IPS-15b (cell line): ENCODE measurements at regions not wholly inside any gene's neighbourhood (a gene's known extent, or its start where the extent isn't known, plus 50 kb on each side); places are given as distances from the start of the nearest gene placed in this dataset.
"Not testable (repeated sequence)": the region's sequence is repeated elsewhere in the genome, so short reads cannot be mapped to it uniquely, and the experiment has no call there.

Experiments
- H3K27me3 ChIP-seq: one replicate; pipeline ENCODE4 v1.6.1; 2013; ENCODE audit warnings: low read length; ENCODE audit not compliant: control insufficient read depth, insufficient read depth
- H3K36me3 ChIP-seq: one replicate; pipeline ENCODE4 v1.6.1; 2013; ENCODE audit warnings: low read length; ENCODE audit not compliant: control insufficient read depth, insufficient read depth
- H3K4me1 ChIP-seq: one replicate; pipeline ENCODE4 v1.6.1; 2013; ENCODE audit warnings: mild to moderate bottlenecking, low read length; ENCODE audit not compliant: control insufficient read depth, insufficient read depth
- H3K4me3 ChIP-seq: one replicate; pipeline ENCODE4 v1.5.1; 2013; ENCODE audit warnings: low read depth, low read length
- H3K9ac ChIP-seq: one replicate; pipeline ENCODE4 v1.6.1; 2013; ENCODE audit warnings: low read depth, mild to moderate bottlenecking, low read length
- H3K9me3 ChIP-seq: one replicate; pipeline ENCODE4 v1.6.1; 2013; ENCODE audit warnings: mild to moderate bottlenecking, low read length; ENCODE audit not compliant: control insufficient read depth, insufficient read depth

DNA sequence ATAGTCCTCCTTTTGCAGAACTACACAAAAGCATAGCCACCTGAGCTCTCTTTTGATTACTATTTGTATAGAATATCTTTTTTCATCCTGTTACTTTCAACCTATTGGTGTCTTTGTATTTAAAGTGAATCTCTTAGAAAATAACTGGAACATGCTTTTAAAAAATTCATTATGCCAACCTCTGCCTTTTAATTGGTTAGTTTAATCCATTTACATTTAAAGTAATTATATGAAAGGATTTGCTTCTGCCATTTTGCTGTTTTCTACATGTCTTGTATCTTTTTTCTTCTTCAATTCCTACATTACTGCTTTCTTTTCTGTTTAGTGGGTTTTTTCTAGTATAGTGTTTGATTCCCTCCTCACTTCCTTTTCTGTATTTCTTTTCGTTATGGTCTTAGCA, 407.5 kb upstream of the ZEB2 start:
- H3K36me3 ChIP-seq: no peaks in the 10 kb centered on the region
- no peak overlapping the region for H3K9ac ChIP-seq
- no peak overlapping the region for H3K4me3 ChIP-seq
- no peaks in the 10 kb centered on the region for H3K4me1 ChIP-seq
- no peaks in the 10 kb centered on the region for H3K27me3 ChIP-seq
- no peaks in the 10 kb centered on the region for H3K9me3 ChIP-seq

DNA sequence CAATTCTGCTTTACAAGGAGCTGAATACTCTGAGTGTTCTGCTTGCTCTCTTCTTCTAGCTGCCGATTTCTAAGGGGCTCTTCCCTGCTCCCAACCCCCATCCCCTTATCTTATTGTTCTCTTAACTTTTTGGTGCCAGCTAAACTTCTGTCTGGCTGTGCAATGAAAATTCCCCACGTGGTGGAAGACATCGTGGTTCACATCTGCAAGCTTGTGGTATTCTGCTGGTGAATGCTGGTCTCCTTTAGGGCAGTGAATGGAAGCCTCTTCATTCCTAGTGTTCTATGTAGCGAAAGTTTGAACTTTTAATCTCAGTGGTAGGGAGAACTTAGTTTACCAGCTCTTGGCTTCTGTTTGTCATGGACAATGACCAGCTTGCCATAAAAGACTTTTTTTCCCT, 406.0 kb upstream of the ZEB2 start:
- no peaks in the 10 kb centered on the region for H3K36me3 ChIP-seq
- H3K4me1 ChIP-seq: no peaks in the 10 kb centered on the region
- no peak overlapping the region for H3K4me3 ChIP-seq
- no peak overlapping the region for H3K9ac ChIP-seq
- H3K9me3 ChIP-seq: no peaks in the 10 kb centered on the region
- H3K27me3 ChIP-seq: no peaks in the 10 kb centered on the region

DNA sequence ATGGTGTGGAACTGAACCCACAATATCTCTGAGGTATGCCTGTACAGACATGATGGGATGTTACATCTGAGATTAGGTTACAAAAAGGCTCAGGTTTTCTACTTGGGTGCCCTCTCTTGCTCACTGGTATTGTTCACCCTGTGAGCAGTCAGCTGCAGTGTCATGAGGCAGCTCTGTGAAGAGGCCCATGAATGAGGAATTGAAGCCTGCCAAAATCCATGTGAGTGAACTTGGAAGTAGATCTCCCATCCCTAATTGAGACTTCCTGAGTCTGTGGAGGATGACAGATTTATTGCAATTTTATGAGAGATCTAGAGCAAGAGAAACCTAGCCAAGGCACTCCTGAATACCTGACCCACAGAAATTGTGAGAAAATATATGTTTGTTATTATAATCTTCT, 404.9 kb upstream of the ZEB2 start:
- Histone ChIP-seq H3K27me3 (no peaks in the 10 kb centered on the region), H3K9ac (no peak overlapping the region), H3K36me3 (no peaks in the 10 kb centered on the region), H3K9me3 (no peaks in the 10 kb centered on the region), H3K4me3 (no peak overlapping the region), H3K4me1 (no peaks in the 10 kb centered on the region)

DNA sequence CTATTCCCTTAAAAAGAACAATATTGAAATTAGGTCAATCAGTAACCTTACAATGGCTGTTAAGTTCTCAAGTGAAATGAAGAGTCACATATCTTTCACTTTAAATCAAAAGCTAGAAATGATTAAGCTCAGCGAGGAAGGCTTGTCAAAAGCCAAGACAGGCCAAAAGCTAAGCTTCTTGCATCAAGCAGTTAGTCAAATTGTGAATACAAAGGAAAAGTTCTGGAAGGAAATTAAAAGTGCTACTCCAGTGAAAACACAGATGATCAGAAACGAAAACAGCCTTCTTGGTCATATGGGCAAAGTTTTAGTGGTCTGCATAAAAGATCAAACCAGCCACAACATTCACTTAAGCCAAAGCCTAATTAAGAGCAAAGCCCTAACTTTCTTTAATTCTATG, 402.6 kb upstream of the ZEB2 start:
- Histone ChIP-seq H3K9me3 (no peaks in the 10 kb centered on the region), H3K4me3 (no peak overlapping the region), H3K9ac (no peak overlapping the region), H3K27me3 (no peaks in the 10 kb centered on the region), H3K4me1 (no peaks in the 10 kb centered on the region), H3K36me3 (no peaks in the 10 kb centered on the region)

DNA sequence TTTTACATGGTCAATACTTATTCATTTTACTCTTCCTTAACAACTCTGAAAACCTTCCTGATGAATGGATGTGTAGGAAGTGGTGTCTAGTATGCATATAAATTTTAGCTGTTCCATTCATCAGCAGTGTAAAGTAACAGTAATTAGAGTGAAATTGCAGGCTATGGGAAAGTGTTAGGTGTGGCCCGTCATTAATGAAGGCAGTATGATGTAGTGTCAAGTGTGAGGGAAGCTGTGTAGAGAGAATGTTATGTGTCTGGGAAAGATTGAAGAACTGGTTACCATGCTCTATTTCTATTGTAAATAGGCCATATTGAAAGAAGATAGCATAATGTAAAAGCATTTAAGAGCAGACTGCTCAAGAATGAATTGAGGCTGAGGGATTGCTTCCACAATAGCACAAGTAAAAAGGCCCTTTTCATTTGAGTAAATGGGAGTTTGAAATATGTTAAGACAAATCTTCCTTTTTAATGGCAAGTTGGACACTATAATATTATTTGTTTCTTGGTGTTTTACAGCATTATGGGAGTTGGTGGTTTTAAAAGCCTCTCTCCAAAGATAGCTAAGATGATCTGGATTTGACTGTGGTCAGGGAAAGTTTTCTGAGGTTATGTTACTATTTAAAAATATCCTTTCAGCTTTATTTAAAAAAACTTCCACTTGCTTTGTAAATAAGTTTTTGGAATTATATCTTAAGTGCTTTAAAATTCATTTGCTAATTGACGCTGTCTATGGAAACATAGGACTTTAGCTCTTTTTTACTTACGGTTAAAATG, 401.0 kb upstream of the ZEB2 start:
- Histone ChIP-seq H3K4me3 (no peak overlapping the region), H3K9me3 (no peaks in the 10 kb centered on the region), H3K9ac (no peak overlapping the region), H3K36me3 (no peaks in the 10 kb centered on the region), H3K4me1 (no peaks in the 10 kb centered on the region), H3K27me3 (no peaks in the 10 kb centered on the region)

DNA sequence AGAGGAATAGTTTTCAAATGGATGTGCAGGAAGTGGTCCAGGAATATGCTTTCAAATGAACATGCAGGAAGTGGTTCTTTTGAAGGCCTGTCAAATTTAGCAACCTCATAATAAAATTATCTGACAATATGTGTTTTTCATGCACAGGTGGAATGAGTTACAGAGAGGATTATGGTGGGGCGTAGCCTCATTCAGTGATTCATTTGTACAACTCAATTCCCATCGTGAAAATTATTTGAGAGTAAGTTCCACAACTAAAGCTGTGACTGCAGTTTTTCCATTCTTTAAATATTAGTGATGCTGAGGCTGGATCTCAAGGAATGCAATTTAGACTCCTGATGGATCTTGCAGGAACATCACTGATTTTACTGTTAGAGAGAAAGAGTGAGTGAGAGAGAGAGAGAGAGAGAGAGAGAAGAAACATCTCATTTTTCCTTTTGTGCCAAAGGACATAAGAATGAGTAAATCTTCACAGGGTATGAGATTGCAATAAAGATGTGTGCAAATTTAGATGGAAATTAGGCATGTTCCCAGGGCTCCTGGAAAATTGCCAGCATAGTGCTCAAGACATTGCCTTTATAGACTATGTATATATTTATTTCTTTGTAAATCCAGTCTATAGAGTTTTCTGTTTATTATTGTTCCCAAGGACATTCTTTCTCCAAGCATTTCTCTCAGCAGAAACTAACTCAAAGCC, 394.9 kb upstream of the ZEB2 start:
- Histone ChIP-seq H3K27me3 (no peaks in the 10 kb centered on the region), H3K9ac (no peak overlapping the region), H3K36me3 (no peaks in the 10 kb centered on the region), H3K9me3 (no peaks in the 10 kb centered on the region), H3K4me3 (no peak overlapping the region), H3K4me1 (no peaks in the 10 kb centered on the region)

DNA sequence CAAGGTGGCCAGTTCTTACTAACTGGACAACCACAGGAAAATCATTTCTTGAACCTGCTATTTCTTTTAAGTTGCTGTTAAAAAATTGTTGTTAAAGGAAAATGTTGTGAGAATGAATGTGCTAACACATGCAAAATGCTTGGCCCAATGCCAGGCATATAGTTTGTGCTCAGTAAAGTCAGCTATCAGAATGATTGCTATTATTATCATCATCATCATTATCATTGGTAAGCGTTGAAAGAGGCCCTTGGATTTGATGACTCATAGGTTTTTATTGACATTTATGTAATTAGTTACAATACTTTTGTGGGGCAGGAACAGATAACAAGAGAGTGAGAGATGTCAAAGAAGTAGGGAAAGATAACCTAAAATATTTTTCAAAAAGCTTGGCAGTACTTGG, 394.2 kb upstream of the ZEB2 start:
- Histone ChIP-seq H3K4me3 (no peak overlapping the region), H3K4me1 (no peaks in the 10 kb centered on the region), H3K9me3 (no peaks in the 10 kb centered on the region)

DNA sequence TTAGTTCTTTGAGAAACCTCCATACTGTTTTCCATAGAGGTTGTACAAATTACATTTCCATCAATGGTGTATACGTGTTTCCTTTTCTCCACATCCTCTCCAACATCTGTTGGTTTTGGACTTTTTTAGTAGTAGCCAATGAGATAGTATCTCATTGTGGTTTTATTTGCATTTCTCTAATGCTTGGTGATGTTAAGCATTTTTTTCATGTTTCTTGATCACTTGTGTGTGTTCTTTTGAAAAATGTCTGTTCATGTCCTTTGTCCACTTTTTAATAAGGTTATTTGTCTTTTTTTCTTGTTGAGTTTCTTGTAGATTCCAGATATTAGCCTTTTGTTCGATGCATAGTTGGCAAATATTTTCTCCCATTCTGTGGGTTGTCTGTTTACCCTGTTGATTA, 392.3 kb upstream of the ZEB2 start:
- no peak overlapping the region for H3K9ac ChIP-seq
- no peak overlapping the region for H3K4me3 ChIP-seq
- H3K4me1 ChIP-seq: no peaks in the 10 kb centered on the region
- H3K27me3 ChIP-seq: no peaks in the 10 kb centered on the region
- H3K9me3 ChIP-seq: no peaks in the 10 kb centered on the region
- H3K36me3 ChIP-seq: no peaks in the 10 kb centered on the region

More for the DNA sequence above, 394.2 kb upstream of the ZEB2 start:
- Histone ChIP-seq H3K27me3 (no peaks in the 10 kb centered on the region), H3K36me3 (no peaks in the 10 kb centered on the region), H3K9ac (no peak overlapping the region)

DNA sequence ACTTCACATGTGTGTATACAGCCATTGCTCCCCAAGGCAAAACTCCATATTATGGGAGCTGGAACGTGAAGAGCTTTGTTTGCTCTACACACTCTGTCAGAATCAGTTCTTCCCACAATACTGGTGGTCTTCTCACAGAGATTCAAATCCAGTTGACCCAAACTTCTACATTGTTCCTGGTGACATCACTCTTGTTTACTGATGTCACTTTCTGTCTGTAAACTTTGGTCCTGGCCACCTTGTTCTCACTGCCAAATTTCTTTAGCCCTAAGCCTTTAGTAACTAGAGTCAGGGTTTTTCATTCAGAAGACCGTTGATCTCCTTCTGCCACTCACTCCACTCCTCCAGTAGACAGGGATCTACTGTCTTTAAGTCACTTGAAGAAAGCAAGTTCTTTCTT, 386.0 kb upstream of the ZEB2 start:
- H3K9me3 ChIP-seq: no peaks in the 10 kb centered on the region
- H3K27me3 ChIP-seq: no peaks in the 10 kb centered on the region
- H3K4me3 ChIP-seq: no peak overlapping the region
- no peaks in the 10 kb centered on the region for H3K36me3 ChIP-seq
- no peak overlapping the region for H3K9ac ChIP-seq
- peaks cover 5% of the 10 kb centered on the region for H3K4me1 ChIP-seq

DNA sequence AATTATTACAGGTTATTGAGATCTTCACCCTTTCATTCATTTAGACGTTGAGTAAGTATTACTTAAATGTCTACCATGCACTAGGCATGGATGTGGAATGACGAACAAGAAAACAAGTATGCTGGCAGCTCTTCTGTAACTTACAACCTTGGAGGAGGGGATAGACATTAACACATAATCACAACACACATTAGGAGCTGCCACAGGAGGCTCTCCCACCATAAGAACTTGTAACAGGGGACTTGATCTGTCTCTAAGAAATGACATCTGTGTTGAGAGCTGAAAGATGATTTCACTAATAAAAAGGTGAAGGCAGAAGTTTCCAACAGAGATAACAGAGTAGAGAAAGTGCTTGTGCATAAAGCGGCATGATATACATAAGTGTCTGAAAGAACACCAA, 384.7 kb upstream of the ZEB2 start:
- H3K9ac ChIP-seq: no peak overlapping the region

DNA sequence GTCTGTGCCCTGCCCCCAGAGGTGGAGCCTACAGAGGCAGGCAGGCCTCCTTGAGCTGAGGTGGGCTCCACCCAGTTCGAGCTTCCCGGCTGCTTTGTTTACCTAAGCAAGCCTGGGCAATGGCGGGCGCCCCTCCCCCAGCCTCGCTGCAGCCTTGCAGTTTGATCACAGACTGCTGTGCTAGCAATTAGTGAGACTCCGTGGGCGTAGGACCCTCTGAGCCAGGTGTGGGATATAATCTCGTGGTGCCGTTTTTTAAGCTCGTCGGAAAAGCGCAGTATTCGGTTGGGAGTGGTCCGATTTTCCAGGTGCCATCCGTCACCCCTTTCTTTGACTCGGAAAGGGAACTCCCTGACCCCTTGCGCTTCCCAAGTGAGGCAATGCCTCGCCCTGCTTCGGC, 383.1 kb upstream of the ZEB2 start:
- H3K27me3 ChIP-seq, H3K4me1 ChIP-seq, H3K36me3 ChIP-seq, H3K9me3 ChIP-seq: not testable (repeated sequence)
- peak overlapping the region; percentile 60 for H3K9ac ChIP-seq
- peak overlapping the region; percentile 61 for H3K4me3 ChIP-seq

More for the DNA sequence above, 384.7 kb upstream of the ZEB2 start:
- Histone ChIP-seq H3K27me3 (no peaks in the 10 kb centered on the region), H3K4me3 (no peak overlapping the region), H3K9me3 (no peaks in the 10 kb centered on the region), H3K36me3 (no peaks in the 10 kb centered on the region), H3K4me1 (peaks cover 5% of the 10 kb centered on the region)

DNA sequence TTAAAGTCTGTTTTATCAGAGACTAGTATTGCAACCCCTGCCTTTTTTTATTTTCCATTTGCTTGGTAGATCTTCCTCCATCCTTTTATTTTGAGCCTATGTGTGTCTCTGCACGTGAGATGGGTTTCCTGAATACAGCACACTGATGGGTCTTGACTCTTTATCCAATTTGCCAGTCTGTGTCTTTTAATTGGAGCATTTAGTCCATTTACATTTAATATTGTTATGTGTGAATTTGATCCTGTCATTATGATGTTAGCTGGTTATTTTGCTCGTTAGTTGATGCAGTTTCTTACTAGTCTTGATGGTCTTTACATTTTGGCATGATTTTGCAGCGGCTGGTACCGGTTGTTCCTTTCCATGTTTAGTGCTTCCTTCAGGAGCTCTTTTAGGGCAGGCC, 381.5 kb upstream of the ZEB2 start:
- not testable (repeated sequence) for H3K9me3 ChIP-seq, H3K36me3 ChIP-seq, H3K4me1 ChIP-seq, H3K4me3 ChIP-seq, H3K9ac ChIP-seq, H3K27me3 ChIP-seq
